HEK293 (cell line): ENCODE measurements at regions not wholly inside any gene's neighbourhood (a gene's known extent, or its start where the extent isn't known, plus 50 kb on each side); places are given as distances from the start of the nearest gene placed in this dataset.

Experiments used
- SP3 ChIP-seq: fragments of 450-650 bp; formaldehyde crosslinking; IDR thresholded peaks from 2 replicates; pipeline ENCODE4 v1.5.1; 2016; ENCODE audit warnings: missing biosample characterization, missing genetic modification characterization
- ZNF157 ChIP-seq: fragments of 450-650 bp; formaldehyde crosslinking; IDR thresholded peaks from 2 replicates; pipeline ENCODE4 v1.5.1; 2016; ENCODE audit warnings: missing biosample characterization, missing genetic modification characterization
- ZNF530 ChIP-seq: fragments of 450-650 bp; formaldehyde crosslinking; IDR thresholded peaks from 2 replicates; pipeline ENCODE4 v1.5.1; 2016; ENCODE audit warnings: low read depth, missing biosample characterization, missing genetic modification characterization
- TF ChIP-seq, protein P1 (sequence below): fragments of 450-650 bp; formaldehyde crosslinking; IDR thresholded peaks from 2 replicates; pipeline ENCODE4 v1.5.1; 2016; ENCODE audit warnings: missing biosample characterization, missing genetic modification characterization
- TF ChIP-seq, protein P2 (sequence below): fragments of 450-650 bp; formaldehyde crosslinking; IDR thresholded peaks from 2 replicates; pipeline ENCODE4 v1.5.1; 2016; ENCODE audit warnings: missing biosample characterization, missing genetic modification characterization

- TF ChIP-seq, protein P1, sequence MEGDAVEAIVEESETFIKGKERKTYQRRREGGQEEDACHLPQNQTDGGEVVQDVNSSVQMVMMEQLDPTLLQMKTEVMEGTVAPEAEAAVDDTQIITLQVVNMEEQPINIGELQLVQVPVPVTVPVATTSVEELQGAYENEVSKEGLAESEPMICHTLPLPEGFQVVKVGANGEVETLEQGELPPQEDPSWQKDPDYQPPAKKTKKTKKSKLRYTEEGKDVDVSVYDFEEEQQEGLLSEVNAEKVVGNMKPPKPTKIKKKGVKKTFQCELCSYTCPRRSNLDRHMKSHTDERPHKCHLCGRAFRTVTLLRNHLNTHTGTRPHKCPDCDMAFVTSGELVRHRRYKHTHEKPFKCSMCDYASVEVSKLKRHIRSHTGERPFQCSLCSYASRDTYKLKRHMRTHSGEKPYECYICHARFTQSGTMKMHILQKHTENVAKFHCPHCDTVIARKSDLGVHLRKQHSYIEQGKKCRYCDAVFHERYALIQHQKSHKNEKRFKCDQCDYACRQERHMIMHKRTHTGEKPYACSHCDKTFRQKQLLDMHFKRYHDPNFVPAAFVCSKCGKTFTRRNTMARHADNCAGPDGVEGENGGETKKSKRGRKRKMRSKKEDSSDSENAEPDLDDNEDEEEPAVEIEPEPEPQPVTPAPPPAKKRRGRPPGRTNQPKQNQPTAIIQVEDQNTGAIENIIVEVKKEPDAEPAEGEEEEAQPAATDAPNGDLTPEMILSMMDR (tag by site-specific recombination), result no peak
- TF ChIP-seq, protein P2, sequence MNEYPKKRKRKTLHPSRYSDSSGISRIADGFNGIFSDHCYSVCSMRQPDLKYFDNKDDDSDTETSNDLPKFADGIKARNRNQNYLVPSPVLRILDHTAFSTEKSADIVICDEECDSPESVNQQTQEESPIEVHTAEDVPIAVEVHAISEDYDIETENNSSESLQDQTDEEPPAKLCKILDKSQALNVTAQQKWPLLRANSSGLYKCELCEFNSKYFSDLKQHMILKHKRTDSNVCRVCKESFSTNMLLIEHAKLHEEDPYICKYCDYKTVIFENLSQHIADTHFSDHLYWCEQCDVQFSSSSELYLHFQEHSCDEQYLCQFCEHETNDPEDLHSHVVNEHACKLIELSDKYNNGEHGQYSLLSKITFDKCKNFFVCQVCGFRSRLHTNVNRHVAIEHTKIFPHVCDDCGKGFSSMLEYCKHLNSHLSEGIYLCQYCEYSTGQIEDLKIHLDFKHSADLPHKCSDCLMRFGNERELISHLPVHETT, result no peak
- no peak for TF ChIP-seq ZNF530 (tag by site-specific recombination)
- no peak for TF ChIP-seq ZNF157
- no peak for TF ChIP-seq SP3 (tag by site-specific recombination)
These were observed 298.4 kb downstream of the NUAK1 start for GRCh38 chr12:105840384-105840783.
